ENCODE measurements at regions not wholly inside any gene's neighbourhood (a gene's known extent, or its start where the extent isn't known, plus 50 kb on each side); places are given as distances from the start of the nearest gene placed in this dataset.

DNA sequence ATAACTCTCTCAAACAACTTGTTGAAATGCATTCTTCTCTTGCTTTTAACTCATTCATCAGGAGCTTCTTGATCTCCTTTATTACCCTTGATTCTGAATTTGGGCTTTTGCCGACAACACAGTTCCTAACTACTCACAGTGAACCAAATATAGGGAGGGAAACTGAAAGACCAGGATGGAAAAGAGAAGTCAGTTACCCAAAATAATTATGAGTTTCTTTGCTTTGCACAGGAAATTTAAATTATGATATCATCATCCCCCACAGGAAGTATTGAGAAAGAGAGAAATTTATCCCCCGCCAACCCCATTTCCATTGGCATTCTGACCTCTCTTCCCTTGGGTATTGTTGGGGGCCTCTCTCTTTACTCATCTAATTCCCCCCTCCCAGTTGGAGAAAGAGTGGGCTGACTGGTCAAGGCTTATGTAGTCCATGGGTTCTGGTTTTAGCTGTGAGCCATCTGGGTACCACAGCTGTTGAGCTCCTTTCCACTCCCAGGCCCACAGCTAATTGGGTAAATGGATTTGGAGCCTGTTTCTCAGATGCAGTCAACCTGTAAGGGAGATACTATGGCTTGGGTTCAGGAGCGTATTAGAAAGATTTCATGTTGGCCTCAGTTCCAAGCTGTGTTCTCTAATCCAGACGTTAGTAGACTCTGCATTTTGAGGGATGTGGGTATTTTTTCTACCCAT is 109.0 kb downstream of the FZD1 start:
- TF ChIP-seq, protein P1, sequence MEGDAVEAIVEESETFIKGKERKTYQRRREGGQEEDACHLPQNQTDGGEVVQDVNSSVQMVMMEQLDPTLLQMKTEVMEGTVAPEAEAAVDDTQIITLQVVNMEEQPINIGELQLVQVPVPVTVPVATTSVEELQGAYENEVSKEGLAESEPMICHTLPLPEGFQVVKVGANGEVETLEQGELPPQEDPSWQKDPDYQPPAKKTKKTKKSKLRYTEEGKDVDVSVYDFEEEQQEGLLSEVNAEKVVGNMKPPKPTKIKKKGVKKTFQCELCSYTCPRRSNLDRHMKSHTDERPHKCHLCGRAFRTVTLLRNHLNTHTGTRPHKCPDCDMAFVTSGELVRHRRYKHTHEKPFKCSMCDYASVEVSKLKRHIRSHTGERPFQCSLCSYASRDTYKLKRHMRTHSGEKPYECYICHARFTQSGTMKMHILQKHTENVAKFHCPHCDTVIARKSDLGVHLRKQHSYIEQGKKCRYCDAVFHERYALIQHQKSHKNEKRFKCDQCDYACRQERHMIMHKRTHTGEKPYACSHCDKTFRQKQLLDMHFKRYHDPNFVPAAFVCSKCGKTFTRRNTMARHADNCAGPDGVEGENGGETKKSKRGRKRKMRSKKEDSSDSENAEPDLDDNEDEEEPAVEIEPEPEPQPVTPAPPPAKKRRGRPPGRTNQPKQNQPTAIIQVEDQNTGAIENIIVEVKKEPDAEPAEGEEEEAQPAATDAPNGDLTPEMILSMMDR (IDR thresholded peaks at IDR 0.05) = no peak

DNA sequence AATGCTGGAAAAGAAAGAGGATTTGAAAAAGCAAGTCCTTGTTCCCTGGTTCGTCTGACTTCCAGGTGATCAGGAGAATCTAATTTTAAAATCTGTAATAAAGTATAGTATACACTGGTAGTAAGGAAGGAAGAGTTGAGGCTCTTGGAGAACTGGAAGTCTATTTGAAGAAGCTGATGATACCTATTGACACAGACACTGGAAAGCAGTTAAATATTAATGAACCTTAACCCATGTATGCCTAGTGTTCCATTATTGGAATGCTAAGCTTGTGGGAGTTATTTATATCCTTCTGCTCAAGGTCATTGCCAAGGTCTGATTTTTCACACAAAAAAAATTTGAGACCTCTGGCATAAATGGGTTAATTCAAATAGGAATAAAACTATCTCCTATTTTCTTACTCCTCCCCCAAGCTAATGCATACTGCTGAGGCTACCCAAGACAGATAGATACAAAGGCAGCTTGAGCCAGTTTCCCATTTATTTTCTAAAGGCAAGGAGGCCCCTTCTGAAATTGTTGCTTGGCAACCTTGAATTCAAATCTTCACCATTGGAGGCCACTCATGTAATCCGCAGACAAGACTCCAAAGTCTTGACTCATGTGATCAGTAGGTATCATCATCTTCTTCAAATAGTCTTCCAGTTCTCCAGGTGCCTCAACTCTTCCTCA is 110.2 kb downstream of the FZD1 start:
- TF ChIP-seq, protein P1 (IDR thresholded peaks at IDR 0.05) = no peak

DNA sequence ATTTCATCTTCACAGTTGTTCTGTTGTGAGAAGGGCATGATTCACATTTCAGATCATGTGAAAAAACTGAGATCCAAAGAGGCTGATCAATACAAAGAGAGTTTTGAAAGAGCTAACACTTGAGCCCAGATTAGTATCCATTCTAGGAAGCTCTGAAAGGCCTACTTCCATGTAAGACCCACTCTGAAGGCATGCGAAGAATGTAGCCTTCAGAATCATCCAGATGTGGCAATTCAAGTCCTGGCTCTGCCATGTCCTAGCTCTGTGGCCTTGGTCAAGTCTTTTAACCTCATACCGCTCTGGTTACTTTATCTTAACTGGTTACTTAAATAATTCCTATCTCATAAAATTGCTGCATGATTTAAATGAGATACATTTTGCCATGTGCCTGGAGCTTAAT is 111.1 kb downstream of the FZD1 start:
- TF ChIP-seq, protein P1 (IDR thresholded peaks at IDR 0.05) = no peak

DNA sequence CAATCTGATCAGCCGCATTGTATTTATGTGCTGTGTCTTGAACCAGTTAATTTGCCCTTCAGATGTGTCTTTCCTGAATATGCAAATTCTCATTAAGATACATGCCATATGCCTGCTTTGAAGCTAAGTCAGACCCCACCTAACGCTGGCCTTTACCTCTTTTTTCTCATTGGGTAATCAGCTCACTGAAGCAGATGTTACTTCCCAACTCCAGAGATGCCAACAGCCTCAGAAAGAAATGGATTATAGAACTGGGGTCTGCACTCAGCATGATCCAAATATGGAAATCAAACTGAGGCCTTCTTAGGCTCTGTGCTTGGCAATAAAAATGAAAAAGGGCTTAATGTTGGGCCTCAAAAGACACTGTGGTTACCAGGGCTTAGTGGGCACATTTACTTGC is 113.9 kb downstream of the FZD1 start:
- TF ChIP-seq, protein P1 (IDR thresholded peaks at IDR 0.05) = no peak

DNA sequence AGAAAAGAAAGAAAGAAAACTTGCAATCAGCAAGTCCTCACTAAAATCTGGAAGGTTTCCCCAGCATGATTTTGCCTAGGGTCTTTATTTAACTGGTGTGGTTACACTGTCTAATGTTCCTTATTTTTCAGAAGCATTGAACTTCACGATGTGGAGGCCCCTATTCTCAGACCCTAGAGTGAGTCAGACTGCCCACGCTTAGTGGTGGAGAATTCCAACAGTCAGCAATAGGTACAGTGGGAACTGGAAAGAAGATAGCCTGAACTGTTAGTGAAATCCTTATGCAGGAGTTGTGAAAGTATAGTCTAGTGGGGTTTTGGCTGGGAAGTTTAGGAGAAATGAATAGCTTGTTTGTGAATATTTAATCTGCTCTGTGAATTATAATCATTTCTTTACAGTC is 115.0 kb downstream of the FZD1 start:
- TF ChIP-seq, protein P1 (IDR thresholded peaks at IDR 0.05) = no peak

DNA sequence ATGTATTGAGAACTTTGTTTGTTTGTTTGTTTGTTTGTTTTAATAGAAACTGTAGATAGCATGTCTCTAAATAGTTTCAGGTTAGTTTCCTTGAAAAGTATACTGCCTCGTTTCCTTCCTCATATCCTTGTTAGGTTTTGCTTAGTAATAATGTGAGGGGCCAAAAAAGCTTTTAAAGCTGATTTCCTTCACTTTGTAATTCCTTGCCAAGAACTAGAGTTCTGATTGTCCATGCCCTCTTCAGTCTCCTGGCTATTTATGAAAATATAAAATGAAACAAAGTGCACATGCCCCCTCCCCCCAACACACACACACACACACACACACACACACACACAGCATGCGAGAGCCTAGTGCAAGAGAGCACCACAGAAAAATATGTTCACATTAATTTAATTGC is 115.8 kb downstream of the FZD1 start:
- TF ChIP-seq, protein P1 (IDR thresholded peaks at IDR 0.05) = no peak

DNA sequence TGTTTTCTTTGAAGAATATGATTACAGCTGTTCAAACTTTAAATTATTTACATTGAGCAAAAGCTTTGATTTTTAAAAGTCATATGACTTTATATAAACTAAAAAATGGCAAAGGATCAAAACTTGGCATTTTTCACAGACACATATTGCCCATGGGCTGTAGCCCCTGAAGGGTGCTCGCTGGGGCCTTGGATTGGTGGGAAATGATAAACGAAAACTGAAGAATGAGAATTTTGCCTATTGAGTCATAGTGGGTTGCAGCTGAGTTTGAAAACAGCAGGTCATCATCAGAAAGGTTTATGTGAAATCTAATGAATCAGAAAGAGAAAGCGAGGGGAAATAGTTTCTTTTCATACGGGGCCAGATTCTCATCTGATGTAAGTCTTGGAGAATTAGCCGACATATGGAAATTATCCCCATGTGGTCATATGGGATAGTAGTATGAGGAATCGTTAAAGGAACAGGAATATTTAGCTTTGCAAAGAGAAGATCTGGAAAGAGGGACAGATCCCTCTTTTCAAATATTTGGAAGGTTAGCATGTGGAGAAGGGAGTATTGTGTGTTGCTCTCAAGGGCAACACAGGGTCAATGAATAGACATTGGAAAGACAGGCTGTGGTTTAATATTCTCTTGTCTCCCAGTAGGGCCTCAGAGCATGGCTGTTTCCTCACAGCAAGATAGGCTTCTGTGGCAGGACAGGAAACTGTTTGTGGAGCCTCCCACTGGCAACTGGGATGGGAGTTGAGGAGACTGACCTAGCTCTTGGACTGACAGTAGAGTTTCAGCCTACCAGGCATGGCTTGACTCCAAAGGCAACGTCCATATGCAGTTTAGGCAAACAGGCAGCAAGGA is 119.0 kb downstream of the FZD1 start:
- TF ChIP-seq, protein P1 (IDR thresholded peaks at IDR 0.05) = no peak
